C4-2B (cell line): ENCODE measurements at regions not wholly inside any gene's neighbourhood (a gene's known extent, or its start where the extent isn't known, plus 50 kb on each side); places are given as distances from the start of the nearest gene placed in this dataset.
A peak's percentile ranks its signal among the peaks of the same experiment; 100 is the strongest.

ENCODE experiments used
- H3K27ac ChIP-seq: fragments of 450-650 bp; 2 replicates; pipeline ENCODE4 v1.5.1; 2017
- CTCF ChIP-seq: fragments of 450-650 bp; conservative IDR thresholded peaks from 2 replicates; pipeline ENCODE4 v1.5.1; 2017; ENCODE audit warnings: mild to moderate bottlenecking
- ZFX ChIP-seq: fragments of 450-650 bp; IDR thresholded peaks from 2 replicates; pipeline ENCODE4 v1.6.1; 2017

GRCh38 chr2:2669316-2669715, 338.2 kb upstream of the MYT1L start:
- no peak overlapping the region for H3K27ac ChIP-seq
- no peak for TF ChIP-seq ZFX
- TF ChIP-seq CTCF, result no peak

- no peak for TF ChIP-seq ZFX
- TF ChIP-seq CTCF, result no peak
- no peak overlapping the region for H3K27ac ChIP-seq
Observed at GRCh38 chr2:2668681-2669265, 337.7 kb upstream of the MYT1L start.

- H3K27ac ChIP-seq, result no peak overlapping the region
- TF ChIP-seq CTCF (no peak), ZFX (no peak)
Observed at GRCh38 chr2:2667690-2668089, 336.6 kb upstream of the MYT1L start.

- TF ChIP-seq CTCF (no peak), ZFX (no peak)
- H3K27ac ChIP-seq, result no peak overlapping the region
Observed at GRCh38 chr2:2665834-2666133, 334.7 kb upstream of the MYT1L start.

- H3K27ac ChIP-seq, result peak overlapping the region; percentile 91
- TF ChIP-seq CTCF, result no peak
- TF ChIP-seq ZFX, result no peak
Observed at GRCh38 chr2:2664989-2665833, 334.1 kb upstream of the MYT1L start.

- TF ChIP-seq CTCF, result no peak
- no peak for TF ChIP-seq ZFX
- H3K27ac ChIP-seq, result peak overlapping the region; percentile 91
Observed at GRCh38 chr2:2663401-2664036, 332.4 kb upstream of the MYT1L start.

- no peak for TF ChIP-seq ZFX
- TF ChIP-seq CTCF, result no peak; the same call in 1 of the 2 replicates
- peak overlapping the region; percentile 91 for H3K27ac ChIP-seq
Observed at GRCh38 chr2:2662847-2663356, 331.8 kb upstream of the MYT1L start.
